ENCODE measurements at regions not wholly inside any gene's neighbourhood (a gene's known extent, or its start where the extent isn't known, plus 50 kb on each side); places are given as distances from the start of the nearest gene placed in this dataset.

DNA sequence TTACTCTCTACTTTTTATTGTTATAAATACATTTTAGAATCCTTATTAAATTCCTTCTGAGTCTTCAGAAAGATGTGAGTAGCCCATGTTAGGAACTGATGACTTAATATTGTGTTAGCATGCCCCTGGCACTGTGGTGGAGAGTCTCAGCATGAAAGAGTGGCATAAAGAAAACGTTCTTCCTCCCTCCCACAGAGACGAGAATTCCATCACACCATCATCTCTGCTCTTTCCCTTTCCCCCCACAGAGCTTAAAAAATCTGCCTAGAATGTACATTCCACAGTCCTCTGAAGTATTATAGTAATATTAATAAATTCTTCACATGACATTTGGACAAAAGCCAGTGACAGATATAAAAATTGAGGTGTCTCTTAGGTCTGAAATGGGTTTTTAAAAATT, 117.8 kb upstream of the DKK2 start:
- TF ChIP-seq, protein P1, sequence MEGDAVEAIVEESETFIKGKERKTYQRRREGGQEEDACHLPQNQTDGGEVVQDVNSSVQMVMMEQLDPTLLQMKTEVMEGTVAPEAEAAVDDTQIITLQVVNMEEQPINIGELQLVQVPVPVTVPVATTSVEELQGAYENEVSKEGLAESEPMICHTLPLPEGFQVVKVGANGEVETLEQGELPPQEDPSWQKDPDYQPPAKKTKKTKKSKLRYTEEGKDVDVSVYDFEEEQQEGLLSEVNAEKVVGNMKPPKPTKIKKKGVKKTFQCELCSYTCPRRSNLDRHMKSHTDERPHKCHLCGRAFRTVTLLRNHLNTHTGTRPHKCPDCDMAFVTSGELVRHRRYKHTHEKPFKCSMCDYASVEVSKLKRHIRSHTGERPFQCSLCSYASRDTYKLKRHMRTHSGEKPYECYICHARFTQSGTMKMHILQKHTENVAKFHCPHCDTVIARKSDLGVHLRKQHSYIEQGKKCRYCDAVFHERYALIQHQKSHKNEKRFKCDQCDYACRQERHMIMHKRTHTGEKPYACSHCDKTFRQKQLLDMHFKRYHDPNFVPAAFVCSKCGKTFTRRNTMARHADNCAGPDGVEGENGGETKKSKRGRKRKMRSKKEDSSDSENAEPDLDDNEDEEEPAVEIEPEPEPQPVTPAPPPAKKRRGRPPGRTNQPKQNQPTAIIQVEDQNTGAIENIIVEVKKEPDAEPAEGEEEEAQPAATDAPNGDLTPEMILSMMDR (IDR thresholded peaks at IDR 0.05; ENCODE audit: poor library complexity), result no peak
- no peak for TF ChIP-seq EZH2phosphoT487 (IDR thresholded peaks at IDR 0.05; ENCODE audit: low read depth, severe bottlenecking, unreplicated experiment)
- no peak for TF ChIP-seq EZH2 (IDR thresholded peaks at IDR 0.05; ENCODE audit: borderline replicate concordance)
- Histone ChIP-seq H2AFZ (no peak overlapping the region), H3K4me3 (no peak overlapping the region), H4K20me1 (ENCODE audit: insufficient read depth, poor library complexity, severe bottlenecking) (no peaks in the 10 kb centered on the region), H3K27ac (no peak overlapping the region), H3K9me2 (replicated peaks; ENCODE audit: insufficient read depth) (no peaks in the 10 kb centered on the region), H3K4me2 (no peak overlapping the region), H3K79me2 (no peaks in the 10 kb centered on the region), H3K27me3 (no peaks in the 10 kb centered on the region), H3K36me3 (replicated peaks; ENCODE audit: insufficient read depth, low read depth) (no peaks in the 10 kb centered on the region), H3K9me3 (ENCODE audit: low read depth) (no peaks in the 10 kb centered on the region), H3K4me1 (ENCODE audit: insufficient read depth) (no peaks in the 10 kb centered on the region)
- DNase-seq (ENCODE audit: low spot score), result no peak
- 43% methylated on average over 2 of the region's 2 CpGs for WGBS (ENCODE audit: low lambda C conversion rate, missing lambda C conversion rate)

DNA sequence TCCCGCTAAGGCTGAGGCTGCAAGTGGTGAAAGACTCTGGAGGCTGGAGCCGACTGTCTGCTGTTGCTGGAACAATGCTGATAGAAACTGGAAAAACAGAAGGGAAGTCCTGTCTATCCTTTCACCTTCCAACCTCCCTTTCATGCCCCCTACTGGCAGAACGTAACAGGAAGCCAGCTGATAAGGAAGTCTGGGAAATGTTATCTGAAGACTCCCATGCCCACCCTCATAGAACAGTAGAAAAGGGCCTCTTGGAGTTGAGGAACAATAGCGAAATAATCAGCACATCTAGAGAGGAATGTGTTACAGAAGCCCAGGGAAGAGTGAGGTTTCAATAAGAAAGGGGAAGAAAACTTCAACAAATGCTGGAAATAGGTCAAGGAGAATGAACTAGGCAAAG, 117.1 kb upstream of the DKK2 start:
- no peak overlapping the region for H3K4me2 ChIP-seq
- no peaks in the 10 kb centered on the region for H3K27me3 ChIP-seq
- H2AFZ ChIP-seq, result no peak overlapping the region
- H3K4me3 ChIP-seq, result no peak overlapping the region
- H3K9me3 ChIP-seq (ENCODE audit: low read depth), result no peaks in the 10 kb centered on the region
- H3K27ac ChIP-seq, result no peak overlapping the region
- no peaks in the 10 kb centered on the region for H3K36me3 ChIP-seq (replicated peaks; ENCODE audit: insufficient read depth, low read depth)
- no peaks in the 10 kb centered on the region for H3K9me2 ChIP-seq (replicated peaks; ENCODE audit: insufficient read depth)
- no peak for TF ChIP-seq EZH2 (IDR thresholded peaks at IDR 0.05; ENCODE audit: borderline replicate concordance)
- TF ChIP-seq EZH2phosphoT487 (IDR thresholded peaks at IDR 0.05; ENCODE audit: low read depth, severe bottlenecking, unreplicated experiment), result no peak
- TF ChIP-seq, protein P1 (IDR thresholded peaks at IDR 0.05; ENCODE audit: poor library complexity), result no peak
- no peaks in the 10 kb centered on the region for H4K20me1 ChIP-seq (ENCODE audit: insufficient read depth, poor library complexity, severe bottlenecking)
- no peaks in the 10 kb centered on the region for H3K4me1 ChIP-seq (ENCODE audit: insufficient read depth)
- no peaks in the 10 kb centered on the region for H3K79me2 ChIP-seq
- peak; percentile 15 for DNase-seq (ENCODE audit: low spot score)
- WGBS (ENCODE audit: low lambda C conversion rate, missing lambda C conversion rate), result 50% methylated on average over 4 of the region's 4 CpGs

DNA sequence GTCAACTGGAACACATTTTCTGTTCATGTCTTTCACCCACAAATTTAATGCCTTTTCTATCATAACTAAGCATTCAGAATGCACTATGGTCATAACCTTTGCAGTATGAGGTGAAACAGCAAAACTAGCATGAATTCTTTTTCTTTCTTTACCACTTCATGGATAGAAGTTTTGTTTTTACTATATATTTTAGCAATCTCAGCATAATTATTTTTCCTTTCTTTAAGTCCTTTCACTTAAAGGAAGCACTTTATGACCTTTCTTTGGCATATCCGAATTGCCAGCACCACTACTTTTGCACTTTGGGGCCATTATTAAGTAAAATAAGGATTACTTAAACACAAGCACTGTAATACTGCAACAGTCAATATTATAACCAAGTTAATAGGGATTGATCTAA, 115.1 kb upstream of the DKK2 start:
- Histone ChIP-seq H3K79me2 (no peaks in the 10 kb centered on the region), H3K27ac (no peak overlapping the region), H3K36me3 (replicated peaks; ENCODE audit: insufficient read depth, low read depth) (no peaks in the 10 kb centered on the region), H4K20me1 (ENCODE audit: insufficient read depth, poor library complexity, severe bottlenecking) (no peaks in the 10 kb centered on the region), H2AFZ (no peak overlapping the region), H3K9me3 (ENCODE audit: low read depth) (no peaks in the 10 kb centered on the region), H3K4me2 (no peak overlapping the region), H3K4me3 (no peak overlapping the region), H3K4me1 (ENCODE audit: insufficient read depth) (no peaks in the 10 kb centered on the region), H3K27me3 (no peaks in the 10 kb centered on the region), H3K9me2 (replicated peaks; ENCODE audit: insufficient read depth) (no peaks in the 10 kb centered on the region)
- TF ChIP-seq, protein P1 (IDR thresholded peaks at IDR 0.05; ENCODE audit: poor library complexity), result no peak
- TF ChIP-seq EZH2 (IDR thresholded peaks at IDR 0.05; ENCODE audit: borderline replicate concordance), result no peak
- no peak for TF ChIP-seq EZH2phosphoT487 (IDR thresholded peaks at IDR 0.05; ENCODE audit: low read depth, severe bottlenecking, unreplicated experiment)
- DNase-seq (ENCODE audit: low spot score), result no peak
- WGBS (ENCODE audit: low lambda C conversion rate, missing lambda C conversion rate), result 88% methylated on average over 1 of the region's 1 CpG

DNA sequence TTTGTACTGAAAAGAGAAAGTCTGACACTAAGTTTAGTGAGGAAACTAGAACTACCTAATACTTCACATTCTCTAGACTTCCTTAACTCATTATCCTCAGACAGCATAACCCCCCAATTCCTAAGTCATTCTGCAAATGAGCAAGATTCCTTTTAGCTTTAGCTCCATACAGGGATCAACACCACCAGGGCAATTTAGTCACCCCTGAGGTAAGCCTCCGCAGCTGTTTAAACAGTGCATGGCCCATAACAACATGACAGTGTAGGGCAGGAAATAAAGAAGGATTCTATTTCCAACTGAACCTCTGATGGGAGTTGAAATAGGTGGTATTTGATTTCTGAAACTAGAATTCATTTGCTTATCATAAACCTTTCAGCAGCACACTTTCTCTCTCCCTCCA, 112.8 kb upstream of the DKK2 start:
- H3K4me2 ChIP-seq, result no peak overlapping the region
- TF ChIP-seq EZH2phosphoT487 (IDR thresholded peaks at IDR 0.05; ENCODE audit: low read depth, severe bottlenecking, unreplicated experiment) (no peak), EZH2 (IDR thresholded peaks at IDR 0.05; ENCODE audit: borderline replicate concordance) (no peak)
- TF ChIP-seq, protein P1 (IDR thresholded peaks at IDR 0.05; ENCODE audit: poor library complexity), result no peak
- no peaks in the 10 kb centered on the region for H4K20me1 ChIP-seq (ENCODE audit: insufficient read depth, poor library complexity, severe bottlenecking)
- no peak overlapping the region for H3K4me3 ChIP-seq
- no peaks in the 10 kb centered on the region for H3K79me2 ChIP-seq
- H3K9me3 ChIP-seq (ENCODE audit: low read depth), result no peaks in the 10 kb centered on the region
- no peaks in the 10 kb centered on the region for H3K9me2 ChIP-seq (replicated peaks; ENCODE audit: insufficient read depth)
- no peaks in the 10 kb centered on the region for H3K4me1 ChIP-seq (ENCODE audit: insufficient read depth)
- no peaks in the 10 kb centered on the region for H3K36me3 ChIP-seq (replicated peaks; ENCODE audit: insufficient read depth, low read depth)
- 68% methylated on average over 1 of the region's 1 CpG for WGBS (ENCODE audit: low lambda C conversion rate, missing lambda C conversion rate)
- no peak for DNase-seq (ENCODE audit: low spot score)
- H2AFZ ChIP-seq, result no peak overlapping the region
- no peak overlapping the region for H3K27ac ChIP-seq
- H3K27me3 ChIP-seq, result no peaks in the 10 kb centered on the region

Data from hepatocyte (in vitro differentiated cells).